Loucy (cell line): ENCODE measurements at regions not wholly inside any gene's neighbourhood (a gene's known extent, or its start where the extent isn't known, plus 50 kb on each side); places are given as distances from the start of the nearest gene placed in this dataset.

Experiments used
- H2AFZ ChIP-seq: fragments of 200-600 bp; sonication (generic); 2 replicates; pipeline ENCODE4 v1.6.0; 2016; ENCODE audit warnings: antibody characterized with exemption, mild to moderate bottlenecking, low read length, moderate library complexity
- H3F3A ChIP-seq: fragments of 200-600 bp; 2 replicates; pipeline ENCODE4 v1.6.0; 2016; ENCODE audit warnings: antibody characterized with exemption, low read depth, mild to moderate bottlenecking
- H3K27me3 ChIP-seq: fragments of 200-600 bp; sonication (generic); 2 replicates; pipeline ENCODE4 v1.6.1; 2014; ENCODE audit warnings: low read length, mild to moderate bottlenecking; ENCODE audit not compliant: insufficient read depth, poor library complexity, severe bottlenecking
- H3K36me3 ChIP-seq: fragments of 200-600 bp; sonication (generic); 2 replicates; pipeline ENCODE4 v1.6.1; 2016; ENCODE audit warnings: low read length; ENCODE audit not compliant: insufficient read depth
- H3K4me1 ChIP-seq: fragments of 200-600 bp; sonication (generic); 2 replicates; pipeline ENCODE4 v1.5.1; 2014; ENCODE audit warnings: low read length, mild to moderate bottlenecking; ENCODE audit not compliant: insufficient read depth, poor library complexity, severe bottlenecking
- H3K4me2 ChIP-seq: fragments of 200-600 bp; sonication (generic); 2 replicates; pipeline ENCODE4 v1.6.0; 2014; ENCODE audit warnings: antibody characterized with exemption, low read length, low read depth, mild to moderate bottlenecking; ENCODE audit not compliant: poor library complexity, severe bottlenecking
- H3K4me3 ChIP-seq: fragments of 200-600 bp; sonication (generic); 2 replicates; pipeline ENCODE4 v1.5.1; 2014; ENCODE audit warnings: low read length, mild to moderate bottlenecking, mixed read lengths; ENCODE audit not compliant: poor library complexity, severe bottlenecking
- H3K79me2 ChIP-seq: fragments of 200-600 bp; sonication (generic); 2 replicates; pipeline ENCODE4 v1.6.1; 2014; ENCODE audit warnings: low read length; ENCODE audit not compliant: insufficient read depth
- H3K9ac ChIP-seq: fragments of 200-600 bp; sonication (generic); 2 replicates; pipeline ENCODE4 v1.6.0; 2014; ENCODE audit warnings: mild to moderate bottlenecking, low read depth, low read length, moderate library complexity; ENCODE audit not compliant: poor library complexity, severe bottlenecking
- H3K9me2 ChIP-seq: fragments of 200-600 bp; sonication (generic); replicated peaks from 2 replicates; pipeline ENCODE4 v1.6.1; 2016; ENCODE audit warnings: low read depth, low read length, mixed read lengths
- H3K9me3 ChIP-seq: fragments of 200-600 bp; sonication (generic); 2 replicates; pipeline ENCODE4 v1.6.1; 2014; ENCODE audit warnings: mild to moderate bottlenecking, antibody characterized with exemption, low read length, low read depth; ENCODE audit not compliant: insufficient read depth
- H4K20me1 ChIP-seq: fragments of 200-600 bp; sonication (generic); 2 replicates; pipeline ENCODE4 v1.6.0; 2014; ENCODE audit warnings: antibody characterized with exemption, low read length, mild to moderate bottlenecking; ENCODE audit not compliant: insufficient read depth, poor library complexity, severe bottlenecking
- CTCF ChIP-seq: fragments of 200-600 bp; sonication (generic); conservative IDR thresholded peaks from 2 replicates; pipeline ENCODE4 v1.5.1; 2014; ENCODE audit warnings: mild to moderate bottlenecking, antibody characterized with exemption, low read length
- EZH2phosphoT487 ChIP-seq: fragments of 200-600 bp; IDR thresholded peaks from 2 replicates; pipeline ENCODE4 v1.6.1; 2018; ENCODE audit warnings: antibody characterized with exemption, mild to moderate bottlenecking, moderate library complexity, borderline replicate concordance

- H3K4me3 ChIP-seq: no peak overlapping the region
- no peak overlapping the region for H2AFZ ChIP-seq
- H3K4me1 ChIP-seq: no peaks in the 10 kb centered on the region
- TF ChIP-seq EZH2phosphoT487: no peak
- no peak for TF ChIP-seq CTCF
- no peaks in the 10 kb centered on the region for H3K9me2 ChIP-seq
- H3K27me3 ChIP-seq: no peaks in the 10 kb centered on the region
- H3F3A ChIP-seq: no peaks in the 10 kb centered on the region
- H3K4me2 ChIP-seq: no peak overlapping the region
- no peaks in the 10 kb centered on the region for H4K20me1 ChIP-seq
- H3K36me3 ChIP-seq: no peaks in the 10 kb centered on the region
- H3K79me2 ChIP-seq: no peaks in the 10 kb centered on the region
- no peak overlapping the region for H3K9ac ChIP-seq
- H3K9me3 ChIP-seq: no peaks in the 10 kb centered on the region
Measured at GRCh38 chr6:103140308-103141027, 1719.3 kb downstream of the HACE1 start.

GRCh38 chr6:103139377-103139776 is 1720.3 kb downstream of the HACE1 start:
- H4K20me1 ChIP-seq: no peaks in the 10 kb centered on the region
- TF ChIP-seq CTCF: no peak
- TF ChIP-seq EZH2phosphoT487: no peak
- H3K27me3 ChIP-seq: no peaks in the 10 kb centered on the region
- no peaks in the 10 kb centered on the region for H3K9me3 ChIP-seq
- H3K36me3 ChIP-seq: no peaks in the 10 kb centered on the region
- H2AFZ ChIP-seq: no peak overlapping the region
- no peaks in the 10 kb centered on the region for H3K9me2 ChIP-seq
- no peaks in the 10 kb centered on the region for H3F3A ChIP-seq
- H3K9ac ChIP-seq: no peak overlapping the region
- no peaks in the 10 kb centered on the region for H3K79me2 ChIP-seq
- H3K4me1 ChIP-seq: no peaks in the 10 kb centered on the region
- H3K4me2 ChIP-seq: no peak overlapping the region
- no peak overlapping the region for H3K4me3 ChIP-seq

- TF ChIP-seq EZH2phosphoT487 (no peak), CTCF (no peak)
- Histone ChIP-seq H3K79me2 (no peaks in the 10 kb centered on the region), H3K36me3 (no peaks in the 10 kb centered on the region), H3F3A (no peaks in the 10 kb centered on the region), H3K9ac (no peak overlapping the region), H2AFZ (no peak overlapping the region), H3K4me3 (no peak overlapping the region), H4K20me1 (no peaks in the 10 kb centered on the region), H3K9me3 (no peaks in the 10 kb centered on the region), H3K27me3 (no peaks in the 10 kb centered on the region), H3K9me2 (no peaks in the 10 kb centered on the region), H3K4me2 (no peak overlapping the region), H3K4me1 (no peaks in the 10 kb centered on the region)
Measured at GRCh38 chr6:103124471-103124870, 1731.0 kb downstream of the GRIK2 start.
